GM18858 (cell line): ENCODE measurements at regions not wholly inside any gene's neighbourhood (a gene's known extent, or its start where the extent isn't known, plus 50 kb on each side); places are given as distances from the start of the nearest gene placed in this dataset.

ENCODE experiments used
- ATAC-seq: cut with Tn5 transposase; IDR thresholded peaks from one replicate; pipeline ENCODE4 v1.9.1; 2021; ENCODE audit not compliant: unreplicated experiment

- no peak for ATAC-seq
These were observed 2284.3 kb upstream of the PCDH20 start for GRCh38 chr13:63699948-63700347.

- ATAC-seq = no peak
These were observed 2280.4 kb upstream of the PCDH20 start for GRCh38 chr13:63696055-63696454.

- ATAC-seq = no peak
These were observed 2278.0 kb upstream of the PCDH20 start for GRCh38 chr13:63693696-63694095.

- no peak for ATAC-seq
These were observed 2275.8 kb upstream of the PCDH20 start for GRCh38 chr13:63691474-63691873.

GRCh38 chr13:63690672-63691071 is 2275.0 kb upstream of the PCDH20 start:
- no peak for ATAC-seq

GRCh38 chr13:63684822-63685221 is 2269.2 kb upstream of the PCDH20 start:
- ATAC-seq = no peak

GRCh38 chr13:63680704-63681103 is 2265.1 kb upstream of the PCDH20 start:
- ATAC-seq = no peak

- ATAC-seq = no peak
These were observed 2255.6 kb upstream of the PCDH20 start for GRCh38 chr13:63671296-63671695.

GRCh38 chr13:63651394-63651793 is 2235.7 kb upstream of the PCDH20 start:
- ATAC-seq = no peak

GRCh38 chr13:63643543-63643942 is 2227.9 kb upstream of the PCDH20 start:
- ATAC-seq = no peak

GRCh38 chr13:63636316-63636993 is 2220.8 kb upstream of the PCDH20 start:
- peak; percentile 51 for ATAC-seq

GRCh38 chr13:63632321-63632720 is 2216.7 kb upstream of the PCDH20 start:
- ATAC-seq = no peak

- ATAC-seq = no peak
These were observed 2215.4 kb upstream of the PCDH20 start for GRCh38 chr13:63631006-63631405.

GRCh38 chr13:63629591-63629990 is 2213.9 kb upstream of the PCDH20 start:
- ATAC-seq = no peak

GRCh38 chr13:63628310-63628709 is 2212.7 kb upstream of the PCDH20 start:
- ATAC-seq = no peak

- ATAC-seq = no peak
These were observed 2210.2 kb upstream of the PCDH20 start for GRCh38 chr13:63625869-63626268.

- no peak for ATAC-seq
These were observed 2199.4 kb upstream of the PCDH20 start for GRCh38 chr13:63614874-63615612.

GRCh38 chr13:63607153-63607552 is 2191.5 kb upstream of the PCDH20 start:
- ATAC-seq = no peak

- ATAC-seq = no peak
These were observed 2190.3 kb upstream of the PCDH20 start for GRCh38 chr13:63605962-63606361.

GRCh38 chr13:63605403-63605802 is 2189.8 kb upstream of the PCDH20 start:
- no peak for ATAC-seq

- no peak for ATAC-seq
These were observed 2180.2 kb upstream of the PCDH20 start for GRCh38 chr13:63595811-63596210.

- ATAC-seq = no peak
These were observed 2170.8 kb upstream of the PCDH20 start for GRCh38 chr13:63586467-63586866.

- no peak for ATAC-seq
These were observed 2163.1 kb upstream of the PCDH20 start for GRCh38 chr13:63578796-63579195.
